Caco-2 (cell line): ENCODE measurements at regions not wholly inside any gene's neighbourhood (a gene's known extent, or its start where the extent isn't known, plus 50 kb on each side); places are given as distances from the start of the nearest gene placed in this dataset.

Experiments used
- BruUV-seq: library from RNA; stranded (reverse); fragments of 400-500 nt; replicated peaks from 2 replicates; lab custom pipeline; 2021; lab: Mats Ljungman, UMichigan
- CTCF ChIA-PET: fragments of 300-600 bp; sonication (Branson Sonifier 250); formaldehyde crosslinking; loops from one replicate; lab custom pipeline; 2022; ENCODE audit warnings: antibody characterized with exemption; lab: Charles Lee
- POLR2A ChIA-PET: fragments of 300-600 bp; sonication (Branson Sonifier 250); formaldehyde crosslinking; loops from one replicate; lab custom pipeline; 2022; ENCODE audit warnings: antibody characterized with exemption; lab: Charles Lee
- DNase-seq, 2 experiments: peaks; one replicate each; pipeline versions ENCODE4 v3.0.0 to v3.0.0-alpha.2; 2020 to 2022
- H3K27me3 ChIP-seq: replicated peaks from 2 replicates; pipeline ENCODE4 v1.6.0; 2011; ENCODE audit warnings: low read length; ENCODE audit not compliant: control insufficient read depth, insufficient read depth
- H3K36me3 ChIP-seq: 2 replicates; pipeline ENCODE4 v1.5.1; 2011; ENCODE audit warnings: low read length; ENCODE audit not compliant: control insufficient read depth, insufficient read depth
- H3K4me1 ChIP-seq: fragments of 250-450 bp; sonication (Bioruptor Pico); 2 replicates; pipeline ENCODE4 v1.5.1; 2020; ENCODE audit warnings: mild to moderate bottlenecking
- H3K4me3 ChIP-seq: 2 replicates; pipeline ENCODE4 v1.5.1; 2011; ENCODE audit warnings: low read depth, mild to moderate bottlenecking, control low read depth, low read length
- H3K9me3 ChIP-seq: fragments of 250-450 bp; sonication (Bioruptor Pico); 2 replicates; pipeline ENCODE4 v1.5.1; 2020; ENCODE audit warnings: mild to moderate bottlenecking, moderate library complexity
- H3K27ac Mint-ChIP-seq: one replicate; pipeline ENCODE4 v1.8.0; 2022; ENCODE audit warnings: mixed read lengths; ENCODE audit not compliant: unreplicated experiment
- H3K27me3 Mint-ChIP-seq: one replicate; pipeline ENCODE4 v1.8.0; 2022; ENCODE audit warnings: mixed read lengths; ENCODE audit not compliant: insufficient read depth, unreplicated experiment
- H3K36me3 Mint-ChIP-seq: one replicate; pipeline ENCODE4 v1.8.0; 2022; ENCODE audit warnings: mild to moderate bottlenecking, mixed read lengths; ENCODE audit not compliant: insufficient read depth, unreplicated experiment
- H3K4me1 Mint-ChIP-seq: one replicate; pipeline ENCODE4 v1.8.0; 2022; ENCODE audit warnings: low read depth, mixed read lengths; ENCODE audit not compliant: unreplicated experiment
- H3K4me3 Mint-ChIP-seq: one replicate; pipeline ENCODE4 v1.8.0; 2022; ENCODE audit warnings: mild to moderate bottlenecking, moderate library complexity, mixed read lengths; ENCODE audit not compliant: unreplicated experiment
- H3K9me3 Mint-ChIP-seq: one replicate; pipeline ENCODE4 v1.8.0; 2022; ENCODE audit warnings: mixed read lengths; ENCODE audit not compliant: unreplicated experiment
- CTCF ChIP-seq, 2 experiments: fragments of 200-600 bp in 1 of 2; IDR thresholded peaks; 1 replicate in 1 of 2; 2 replicates in 1 of 2; pipeline versions ENCODE4 v1.5.1 to v1.8.0; 2011 to 2022; ENCODE audit warnings: antibody characterized with exemption in 1 of 2, control low read depth in 1 of 2, inconsistent platforms in 1 of 2, low read depth in 1 of 2, low read length in 1 of 2, mild to moderate bottlenecking in 1 of 2, moderate library complexity in 1 of 2; ENCODE audit not compliant: insufficient read depth in 1 of 2, severe bottlenecking in 1 of 2, unreplicated experiment in 1 of 2
- intact Hi-C: fragments of 100-400 bp; cut with micrococcal nuclease; formaldehyde crosslinking; loops from one replicate; pipeline ENCODE4 v1.10.0; 2022; ENCODE audit not compliant: unreplicated experiment

- no peaks in the 10 kb centered on the region for H3K9me3 ChIP-seq
- intact Hi-C loops: no loop called here
- peaks cover 10% of the 10 kb centered on the region; the same call in 1 of the 2 replicates for H3K4me1 ChIP-seq
- Mint-ChIP-seq H3K36me3 (no peaks in the 10 kb centered on the region), H3K9me3 (no peaks in the 10 kb centered on the region), H3K4me1 (peaks cover 7% of the 10 kb centered on the region), H3K4me3 (no peak overlapping the region), H3K27ac (no peak overlapping the region), H3K27me3 (no peaks in the 10 kb centered on the region)
- ChIA-PET CTCF (no interaction called here), POLR2A (no interaction called here)
- DNase-seq: no peak
- no peak overlapping the region for H3K4me3 ChIP-seq
- no peaks in the 10 kb centered on the region for H3K36me3 ChIP-seq
- TF ChIP-seq CTCF (IDR thresholded peaks at IDR 0.05; ENCODE audit: insufficient read depth in 1 of 2, low read depth in 1 of 2, low read length in 1 of 2, severe bottlenecking in 1 of 2, unreplicated experiment in 1 of 2): no peak
- no TSS peak for BruUV-seq
- no peaks in the 10 kb centered on the region for H3K27me3 ChIP-seq
Measured at GRCh38 chr2:66849153-66849755, 414.3 kb downstream of the MEIS1 start.

GRCh38 chr2:66850376-66850775 is 415.5 kb downstream of the MEIS1 start:
- Mint-ChIP-seq H3K9me3 (no peaks in the 10 kb centered on the region), H3K27ac (no peak overlapping the region), H3K27me3 (no peaks in the 10 kb centered on the region), H3K36me3 (no peaks in the 10 kb centered on the region), H3K4me1 (peaks cover 7% of the 10 kb centered on the region), H3K4me3 (no peak overlapping the region)
- ChIA-PET POLR2A (no interaction called here), CTCF (no interaction called here)
- Histone ChIP-seq H3K4me1 (peaks cover 10% of the 10 kb centered on the region; the same call in 1 of the 2 replicates), H3K4me3 (no peak overlapping the region), H3K27me3 (no peaks in the 10 kb centered on the region), H3K36me3 (no peaks in the 10 kb centered on the region), H3K9me3 (no peaks in the 10 kb centered on the region)
- no TSS peak for BruUV-seq
- TF ChIP-seq CTCF (IDR thresholded peaks at IDR 0.05; ENCODE audit: insufficient read depth in 1 of 2, low read depth in 1 of 2, low read length in 1 of 2, severe bottlenecking in 1 of 2, unreplicated experiment in 1 of 2): no peak
- intact Hi-C loops: no loop called here
- no peak for DNase-seq

- ChIA-PET POLR2A (no interaction called here), CTCF (no interaction called here)
- H3K4me3 ChIP-seq: no peak overlapping the region
- H3K27me3 ChIP-seq: no peaks in the 10 kb centered on the region
- H3K4me1 Mint-ChIP-seq: peaks cover 7% of the 10 kb centered on the region
- H3K27me3 Mint-ChIP-seq: no peaks in the 10 kb centered on the region
- BruUV-seq: no TSS peak
- no peak overlapping the region for H3K4me3 Mint-ChIP-seq
- DNase-seq: no peak
- intact Hi-C loops: no loop called here
- no peaks in the 10 kb centered on the region for H3K36me3 ChIP-seq
- H3K27ac Mint-ChIP-seq: no peak overlapping the region
- no peaks in the 10 kb centered on the region for H3K9me3 ChIP-seq
- H3K4me1 ChIP-seq: peaks cover 10% of the 10 kb centered on the region; the same call in 1 of the 2 replicates
- H3K9me3 Mint-ChIP-seq: no peaks in the 10 kb centered on the region
- TF ChIP-seq CTCF (IDR thresholded peaks at IDR 0.05; ENCODE audit: insufficient read depth in 1 of 2, low read depth in 1 of 2, low read length in 1 of 2, severe bottlenecking in 1 of 2, unreplicated experiment in 1 of 2): no peak
- no peaks in the 10 kb centered on the region for H3K36me3 Mint-ChIP-seq
Measured at GRCh38 chr2:66851449-66851872, 416.5 kb downstream of the MEIS1 start.
